ENCODE measurements at regions not wholly inside any gene's neighbourhood (a gene's known extent, or its start where the extent isn't known, plus 50 kb on each side); places are given as distances from the start of the nearest gene placed in this dataset.

GRCh38 chr16:13606804-13607203 is 313.1 kb upstream of the ERCC4 start:
- no peaks in the 10 kb centered on the region for H3K79me2 ChIP-seq (ENCODE audit: low read length)
- H3K36me3 ChIP-seq (replicated peaks; ENCODE audit: low read depth, low read length) = no peaks in the 10 kb centered on the region
- no peak overlapping the region for H3K4me2 ChIP-seq (ENCODE audit: low read length)
- no peak overlapping the region for H3K4me3 ChIP-seq (ENCODE audit: low read length)
- H3K27me3 ChIP-seq (ENCODE audit: low read depth, low read length) = no peaks in the 10 kb centered on the region
- no peak overlapping the region for H2AFZ ChIP-seq (ENCODE audit: low read depth, low read length)
- no peak overlapping the region for H3K9ac ChIP-seq (ENCODE audit: low read length)
- no peaks in the 10 kb centered on the region for H3K4me1 ChIP-seq (ENCODE audit: low read length)
- no peaks in the 10 kb centered on the region for H4K20me1 ChIP-seq (ENCODE audit: insufficient read depth, low read length)
- H3K9me3 ChIP-seq (ENCODE audit: insufficient read depth, low read length) = no peaks in the 10 kb centered on the region
- no peak overlapping the region for H3K27ac ChIP-seq (ENCODE audit: low read length)
- TF ChIP-seq CTCF (IDR thresholded peaks at IDR 0.05; ENCODE audit: low read depth, low read length) = no peak
- TF ChIP-seq EZH2phosphoT487 (IDR thresholded peaks at IDR 0.05; ENCODE audit: low read depth) = no peak

- no peak overlapping the region for H3K4me3 ChIP-seq (ENCODE audit: low read length)
- H3K9ac ChIP-seq (ENCODE audit: low read length) = no peak overlapping the region
- no peak overlapping the region for H3K27ac ChIP-seq (ENCODE audit: low read length)
- TF ChIP-seq CTCF (IDR thresholded peaks at IDR 0.05; ENCODE audit: low read depth, low read length) = no peak
- TF ChIP-seq EZH2phosphoT487 (IDR thresholded peaks at IDR 0.05; ENCODE audit: low read depth) = no peak
- no peaks in the 10 kb centered on the region for H3K79me2 ChIP-seq (ENCODE audit: low read length)
- no peak overlapping the region for H3K4me2 ChIP-seq (ENCODE audit: low read length)
- no peaks in the 10 kb centered on the region for H3K27me3 ChIP-seq (ENCODE audit: low read depth, low read length)
- no peaks in the 10 kb centered on the region for H3K4me1 ChIP-seq (ENCODE audit: low read length)
- H4K20me1 ChIP-seq (ENCODE audit: insufficient read depth, low read length) = no peaks in the 10 kb centered on the region
- H3K36me3 ChIP-seq (replicated peaks; ENCODE audit: low read depth, low read length) = no peaks in the 10 kb centered on the region
- H3K9me3 ChIP-seq (ENCODE audit: insufficient read depth, low read length) = no peaks in the 10 kb centered on the region
- H2AFZ ChIP-seq (ENCODE audit: low read depth, low read length) = no peak overlapping the region
Observed at GRCh38 chr16:13607289-13607688, 312.7 kb upstream of the ERCC4 start.

GRCh38 chr16:13611596-13611995 is 308.4 kb upstream of the ERCC4 start:
- H3K79me2 ChIP-seq (ENCODE audit: low read length) = no peaks in the 10 kb centered on the region
- no peaks in the 10 kb centered on the region for H3K27me3 ChIP-seq (ENCODE audit: low read depth, low read length)
- no peak overlapping the region for H3K4me3 ChIP-seq (ENCODE audit: low read length)
- H3K27ac ChIP-seq (ENCODE audit: low read length) = no peak overlapping the region
- H3K9ac ChIP-seq (ENCODE audit: low read length) = no peak overlapping the region
- no peak overlapping the region for H3K4me2 ChIP-seq (ENCODE audit: low read length)
- no peaks in the 10 kb centered on the region for H3K36me3 ChIP-seq (replicated peaks; ENCODE audit: low read depth, low read length)
- no peaks in the 10 kb centered on the region for H3K9me3 ChIP-seq (ENCODE audit: insufficient read depth, low read length)
- TF ChIP-seq EZH2phosphoT487 (IDR thresholded peaks at IDR 0.05; ENCODE audit: low read depth) (no peak), CTCF (IDR thresholded peaks at IDR 0.05; ENCODE audit: low read depth, low read length) (no peak)
- H3K4me1 ChIP-seq (ENCODE audit: low read length) = no peaks in the 10 kb centered on the region
- H4K20me1 ChIP-seq (ENCODE audit: insufficient read depth, low read length) = no peaks in the 10 kb centered on the region
- H2AFZ ChIP-seq (ENCODE audit: low read depth, low read length) = no peak overlapping the region

GRCh38 chr16:13612623-13613022 is 307.3 kb upstream of the ERCC4 start:
- Histone ChIP-seq H3K27ac (ENCODE audit: low read length) (no peak overlapping the region), H3K79me2 (ENCODE audit: low read length) (no peaks in the 10 kb centered on the region), H3K36me3 (replicated peaks; ENCODE audit: low read depth, low read length) (no peaks in the 10 kb centered on the region), H3K4me1 (ENCODE audit: low read length) (no peaks in the 10 kb centered on the region), H3K27me3 (ENCODE audit: low read depth, low read length) (no peaks in the 10 kb centered on the region), H2AFZ (ENCODE audit: low read depth, low read length) (no peak overlapping the region), H3K9ac (ENCODE audit: low read length) (no peak overlapping the region), H4K20me1 (ENCODE audit: insufficient read depth, low read length) (no peaks in the 10 kb centered on the region), H3K9me3 (ENCODE audit: insufficient read depth, low read length) (no peaks in the 10 kb centered on the region), H3K4me2 (ENCODE audit: low read length) (no peak overlapping the region), H3K4me3 (ENCODE audit: low read length) (no peak overlapping the region)
- TF ChIP-seq CTCF (IDR thresholded peaks at IDR 0.05; ENCODE audit: low read depth, low read length) (no peak), EZH2phosphoT487 (IDR thresholded peaks at IDR 0.05; ENCODE audit: low read depth) (no peak)

Measured in OCI-LY3 (cell line).